Loucy (cell line): ENCODE measurements at regions not wholly inside any gene's neighbourhood (a gene's known extent, or its start where the extent isn't known, plus 50 kb on each side); places are given as distances from the start of the nearest gene placed in this dataset.

Experiments used
- EZH2phosphoT487 ChIP-seq: fragments of 200-600 bp; IDR thresholded peaks from 2 replicates; pipeline ENCODE4 v1.6.1; 2018; ENCODE audit warnings: antibody characterized with exemption, mild to moderate bottlenecking, moderate library complexity, borderline replicate concordance
- TF ChIP-seq, protein P1 (sequence below): fragments of 200-600 bp; sonication (generic); conservative IDR thresholded peaks from 2 replicates; pipeline ENCODE4 v1.5.1; 2014; ENCODE audit warnings: mild to moderate bottlenecking, antibody characterized with exemption, low read length

DNA sequence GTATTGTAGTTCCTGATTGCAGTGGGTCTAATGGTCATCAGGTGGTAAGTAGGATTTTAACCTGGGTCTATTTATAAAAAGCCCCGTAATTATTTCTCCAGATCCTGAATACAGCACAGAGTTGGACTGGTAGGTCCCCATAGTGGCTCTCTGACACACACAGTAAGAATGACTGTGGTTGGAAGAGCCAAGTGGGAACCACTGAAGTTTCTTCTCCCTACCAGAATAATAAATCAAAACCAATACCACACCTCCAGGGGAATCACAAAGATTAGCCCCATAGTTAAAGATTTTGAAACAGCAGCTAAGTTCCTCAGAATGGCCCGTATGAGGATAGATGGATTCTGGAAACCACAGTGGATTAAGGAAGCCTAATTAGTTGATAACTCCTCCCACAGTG, 68.4 kb upstream of the ZFR start:
- TF ChIP-seq, protein P1, sequence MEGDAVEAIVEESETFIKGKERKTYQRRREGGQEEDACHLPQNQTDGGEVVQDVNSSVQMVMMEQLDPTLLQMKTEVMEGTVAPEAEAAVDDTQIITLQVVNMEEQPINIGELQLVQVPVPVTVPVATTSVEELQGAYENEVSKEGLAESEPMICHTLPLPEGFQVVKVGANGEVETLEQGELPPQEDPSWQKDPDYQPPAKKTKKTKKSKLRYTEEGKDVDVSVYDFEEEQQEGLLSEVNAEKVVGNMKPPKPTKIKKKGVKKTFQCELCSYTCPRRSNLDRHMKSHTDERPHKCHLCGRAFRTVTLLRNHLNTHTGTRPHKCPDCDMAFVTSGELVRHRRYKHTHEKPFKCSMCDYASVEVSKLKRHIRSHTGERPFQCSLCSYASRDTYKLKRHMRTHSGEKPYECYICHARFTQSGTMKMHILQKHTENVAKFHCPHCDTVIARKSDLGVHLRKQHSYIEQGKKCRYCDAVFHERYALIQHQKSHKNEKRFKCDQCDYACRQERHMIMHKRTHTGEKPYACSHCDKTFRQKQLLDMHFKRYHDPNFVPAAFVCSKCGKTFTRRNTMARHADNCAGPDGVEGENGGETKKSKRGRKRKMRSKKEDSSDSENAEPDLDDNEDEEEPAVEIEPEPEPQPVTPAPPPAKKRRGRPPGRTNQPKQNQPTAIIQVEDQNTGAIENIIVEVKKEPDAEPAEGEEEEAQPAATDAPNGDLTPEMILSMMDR = no peak
- TF ChIP-seq EZH2phosphoT487 = no peak
